Left ventricle myocardium inferior (tissue), 1 donor: ENCODE measurements at regions not wholly inside any gene's neighbourhood (a gene's known extent, or its start where the extent isn't known, plus 50 kb on each side); places are given as distances from the start of the nearest gene placed in this dataset.
"Not testable (repeated sequence)": the region's sequence is repeated elsewhere in the genome, so short reads cannot be mapped to it uniquely, and the experiment has no call there.

ENCODE experiments used
- DNase-seq: peaks from one replicate; pipeline ENCODE4 v3.0.0-alpha.2; 2020
- H3K27ac ChIP-seq: fragments of 200-600 bp; replicated peaks from 2 replicates; pipeline ENCODE4 v1.8.0; 2021
- H3K27me3 ChIP-seq: fragments of 200-600 bp; 2 replicates; pipeline ENCODE4 v1.8.0; 2021; ENCODE audit warnings: low read depth
- H3K36me3 ChIP-seq: fragments of 200-600 bp; 2 replicates; pipeline ENCODE4 v1.8.0; 2021
- H3K4me1 ChIP-seq: fragments of 200-600 bp; 2 replicates; pipeline ENCODE4 v1.8.0; 2021
- H3K4me3 ChIP-seq: fragments of 200-600 bp; 2 replicates; pipeline ENCODE4 v1.8.0; 2021; ENCODE audit warnings: mild to moderate bottlenecking, moderate library complexity
- H3K9me3 ChIP-seq: fragments of 200-600 bp; replicated peaks from 2 replicates; pipeline ENCODE4 v1.8.0; 2021
- CTCF ChIP-seq: fragments of 200-600 bp; IDR thresholded peaks from 2 replicates; pipeline ENCODE4 v1.8.0; 2021; ENCODE audit warnings: antibody characterized with exemption, mild to moderate bottlenecking, borderline replicate concordance
- intact Hi-C: fragments of 100-400 bp; cut with micrococcal nuclease; formaldehyde crosslinking; loops from one replicate; pipeline ENCODE4 v1.11.0; 2022
- donor health status: DM: no; HTN: yes; CAD: no; lungs with severe emphysema.

DNA sequence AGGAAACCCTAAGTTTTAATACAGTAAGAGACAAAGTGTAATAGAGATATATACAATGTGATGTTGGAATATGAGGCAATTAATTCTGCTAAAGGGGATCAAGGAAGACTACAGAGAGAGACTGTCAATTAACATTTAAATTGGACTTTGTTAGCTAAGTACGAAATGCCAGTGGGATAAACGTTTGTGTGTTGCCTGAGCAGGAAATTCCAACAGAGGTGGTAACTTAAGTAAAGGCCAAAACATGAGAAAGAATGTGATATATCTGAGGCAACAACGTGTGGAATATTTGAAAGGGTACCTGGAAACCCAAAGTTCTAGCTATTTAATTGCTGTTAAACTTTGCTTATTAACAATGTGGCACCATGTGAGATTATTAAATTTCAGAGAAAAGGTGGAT, 1666.9 kb upstream of the WWC1 start:
- H3K36me3 ChIP-seq: no peaks in the 10 kb centered on the region
- no peak for DNase-seq

DNA sequence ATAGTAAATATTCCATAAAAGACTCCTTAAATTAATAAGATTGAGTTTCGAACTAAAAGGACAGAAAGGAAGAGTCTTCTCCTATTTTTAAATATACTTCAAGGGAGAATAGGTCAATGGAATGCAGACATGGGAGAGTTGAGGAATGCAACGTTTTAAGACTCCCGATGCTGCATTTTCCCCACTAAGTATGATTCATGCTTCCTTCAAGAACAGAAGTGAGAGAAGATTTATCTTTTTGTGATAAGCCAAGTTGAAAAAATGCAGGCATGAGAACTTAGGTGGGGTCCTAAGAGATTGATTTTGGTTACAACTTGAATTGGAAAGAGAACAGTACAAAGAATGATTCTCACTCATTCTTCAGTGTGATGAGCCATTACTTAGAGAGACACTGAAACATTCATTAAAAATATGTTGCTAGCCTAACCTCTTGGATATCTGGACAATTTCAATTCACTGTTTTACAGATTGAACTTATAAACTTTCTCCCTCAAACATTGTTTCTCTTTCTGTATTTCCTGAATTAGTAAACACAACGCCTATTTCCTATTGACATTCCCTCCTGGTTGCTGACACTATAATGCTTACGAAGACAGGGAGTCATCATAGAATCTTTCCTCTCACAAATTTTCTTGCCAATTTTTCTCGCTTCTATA, 1666.1 kb upstream of the WWC1 start:
- Histone ChIP-seq H3K9me3 (no peaks in the 10 kb centered on the region), H3K36me3 (no peaks in the 10 kb centered on the region), H3K4me1 (no peaks in the 10 kb centered on the region), H3K4me3 (no peak overlapping the region), H3K27ac (no peak overlapping the region), H3K27me3 (no peaks in the 10 kb centered on the region)
- DNase-seq: no peak
- intact Hi-C loops: no loop called here
- TF ChIP-seq CTCF: no peak

More for the DNA sequence above, 1666.9 kb upstream of the WWC1 start:
- no peak for TF ChIP-seq CTCF
- H3K4me3 ChIP-seq: no peak overlapping the region
- no peak overlapping the region for H3K27ac ChIP-seq
- no peaks in the 10 kb centered on the region for H3K27me3 ChIP-seq
- H3K9me3 ChIP-seq: no peaks in the 10 kb centered on the region
- H3K4me1 ChIP-seq: no peaks in the 10 kb centered on the region
- intact Hi-C loops: no loop called here

GRCh38 chr5:166637295-166637694, 1654.2 kb upstream of the WWC1 start:
- H3K27me3 ChIP-seq: no peaks in the 10 kb centered on the region
- H3K9me3 ChIP-seq: no peaks in the 10 kb centered on the region
- H3K36me3 ChIP-seq: no peaks in the 10 kb centered on the region
- no peak overlapping the region for H3K27ac ChIP-seq
- no peaks in the 10 kb centered on the region for H3K4me1 ChIP-seq
- DNase-seq: no peak
- TF ChIP-seq CTCF: no peak
- intact Hi-C loops: no loop called here
- H3K4me3 ChIP-seq: no peak overlapping the region

DNA sequence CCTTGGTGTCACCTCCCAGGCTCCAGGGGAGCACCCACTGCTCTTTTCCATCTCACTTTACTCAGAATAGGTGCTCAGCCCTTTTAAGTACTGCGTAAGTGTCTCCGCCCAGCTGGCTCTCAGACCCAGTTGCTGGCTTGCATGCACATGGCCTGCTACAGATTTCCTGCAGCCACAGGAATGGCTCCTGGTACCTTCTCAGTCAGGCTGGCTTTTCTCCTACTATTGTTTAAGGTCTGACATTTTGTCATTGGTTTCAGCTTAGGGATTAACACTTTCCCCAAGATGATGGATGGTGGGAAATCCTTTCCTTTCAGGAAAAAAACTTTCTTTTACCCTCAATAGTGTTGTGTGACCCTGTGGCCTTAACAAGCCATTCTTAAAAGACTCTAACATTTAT, 1652.3 kb upstream of the WWC1 start:
- H3K4me1 ChIP-seq: no peaks in the 10 kb centered on the region
- H3K27ac ChIP-seq: no peak overlapping the region
- TF ChIP-seq CTCF: no peak
- H3K36me3 ChIP-seq: no peaks in the 10 kb centered on the region
- intact Hi-C loops: no loop called here
- H3K27me3 ChIP-seq: no peaks in the 10 kb centered on the region
- no peak overlapping the region for H3K4me3 ChIP-seq
- H3K9me3 ChIP-seq: no peaks in the 10 kb centered on the region
- DNase-seq: no peak

- H3K9me3 ChIP-seq, H3K4me3 ChIP-seq, H3K36me3 ChIP-seq, H3K4me1 ChIP-seq, H3K27me3 ChIP-seq, DNase-seq, H3K27ac ChIP-seq, intact Hi-C loops: not testable (repeated sequence)
Measured at GRCh38 chr5:166640136-166640535, 1651.3 kb upstream of the WWC1 start.

GRCh38 chr5:166648736-166649135, 1642.7 kb upstream of the WWC1 start:
- no peak for TF ChIP-seq CTCF
- intact Hi-C loops: no loop called here
- Histone ChIP-seq H3K4me1 (no peaks in the 10 kb centered on the region), H3K4me3 (no peak overlapping the region), H3K9me3 (peaks cover 16% of the 10 kb centered on the region), H3K27ac (no peak overlapping the region), H3K36me3 (no peaks in the 10 kb centered on the region), H3K27me3 (no peaks in the 10 kb centered on the region)
- no peak for DNase-seq
